Endodermal cell (in vitro differentiated cells): ENCODE measurements at regions not wholly inside any gene's neighbourhood (a gene's known extent, or its start where the extent isn't known, plus 50 kb on each side); places are given as distances from the start of the nearest gene placed in this dataset.

ENCODE experiments used
- DNase-seq: peaks from one replicate; pipeline ENCODE4 v3.0.0-alpha.2; 2017
- H3K27ac ChIP-seq: 2 replicates; pipeline ENCODE4 v1.5.1; 2013; ENCODE audit warnings: mild to moderate bottlenecking, low read depth, low read length, moderate library complexity
- H3K27me3 ChIP-seq: 2 replicates; pipeline ENCODE4 v1.6.1; 2013; ENCODE audit warnings: mild to moderate bottlenecking, low read length, moderate library complexity; ENCODE audit not compliant: insufficient read depth, control insufficient read depth, poor library complexity, severe bottlenecking
- H3K36me3 ChIP-seq: 2 replicates; pipeline ENCODE4 v1.7.0; 2013; ENCODE audit warnings: mild to moderate bottlenecking, low read length, moderate library complexity; ENCODE audit not compliant: control insufficient read depth, insufficient read depth
- H3K4me1 ChIP-seq: one replicate; pipeline ENCODE4 v1.7.0; 2013; ENCODE audit warnings: low read length; ENCODE audit not compliant: control insufficient read depth, insufficient read depth
- H3K4me3 ChIP-seq: 2 replicates; pipeline ENCODE4 v1.5.1; 2013; ENCODE audit warnings: mild to moderate bottlenecking, low read length, moderate library complexity
- H3K9ac ChIP-seq: 2 replicates; pipeline ENCODE4 v1.6.1; 2013; ENCODE audit warnings: mild to moderate bottlenecking, low read length, moderate library complexity; ENCODE audit not compliant: poor library complexity, severe bottlenecking; ENCODE audit errors: extremely low read depth
- H3K9me3 ChIP-seq: 2 replicates; pipeline ENCODE4 v1.6.1; 2013; ENCODE audit warnings: mild to moderate bottlenecking, low read length, moderate library complexity; ENCODE audit not compliant: control insufficient read depth
- H3K27ac Mint-ChIP-seq: 2 replicates; pipeline ENCODE4 v1.8.0; 2020; ENCODE audit warnings: mixed read lengths
- H3K27me3 Mint-ChIP-seq: 2 replicates; pipeline ENCODE4 v1.8.0; 2021; ENCODE audit warnings: mild to moderate bottlenecking, mixed read lengths; ENCODE audit not compliant: insufficient read depth
- H3K36me3 Mint-ChIP-seq: 2 replicates; pipeline ENCODE4 v1.8.0; 2020; ENCODE audit warnings: low read depth, mixed read lengths
- H3K4me1 Mint-ChIP-seq: 2 replicates; pipeline ENCODE4 v1.8.0; 2020; ENCODE audit warnings: mixed read lengths
- H3K4me3 Mint-ChIP-seq: 2 replicates; pipeline ENCODE4 v1.8.0; 2020; ENCODE audit warnings: mild to moderate bottlenecking, moderate library complexity, mixed read lengths
- H3K9me3 Mint-ChIP-seq: 2 replicates; pipeline ENCODE4 v1.8.0; 2020; ENCODE audit warnings: mild to moderate bottlenecking, mixed read lengths
- CTCF ChIP-seq: fragments of 200-600 bp; sonication (generic); conservative IDR thresholded peaks from 2 replicates; pipeline ENCODE4 v1.5.0; 2021; ENCODE audit warnings: antibody characterized with exemption, mild to moderate bottlenecking
- WGBS, 2 experiments: methylation state at CpG; one replicate each; pipeline versions ENCODE4 v1.1.5 to v1.1.7; 2013; ENCODE audit warnings: missing lambda C conversion rate in 2 of 2, mixed read lengths in 1 of 2; ENCODE audit not compliant: insufficient coverage in 1 of 2, insufficient read length in 1 of 2; 5-methylcytosine and 5-hydroxymethylcytosine counted together

- Mint-ChIP-seq H3K27ac (no peak overlapping the region), H3K9me3 (no peaks in the 10 kb centered on the region), H3K36me3 (no peaks in the 10 kb centered on the region), H3K27me3 (no peaks in the 10 kb centered on the region), H3K4me3 (no peak overlapping the region), H3K4me1 (no peaks in the 10 kb centered on the region)
- Histone ChIP-seq H3K4me3 (no peak overlapping the region), H3K36me3 (no peaks in the 10 kb centered on the region), H3K27ac (no peak overlapping the region), H3K27me3 (no peaks in the 10 kb centered on the region), H3K4me1 (no peaks in the 10 kb centered on the region), H3K9me3 (no peaks in the 10 kb centered on the region), H3K9ac (no peak overlapping the region)
- no peak for TF ChIP-seq CTCF
- DNase-seq: no peak
- WGBS, 2 experiments: 97 to 100% methylated on average over 2 to 7 of the region's 7 CpGs
Observed at GRCh38 chr10:129095680-129096064, 371.4 kb upstream of the MGMT start.

- 88 to 93% methylated on average over 11 to 12 of the region's 12 CpGs for WGBS, 2 experiments
- no peaks in the 10 kb centered on the region for H3K27me3 Mint-ChIP-seq
- Histone ChIP-seq H3K9ac (no peak overlapping the region), H3K36me3 (no peaks in the 10 kb centered on the region), H3K4me1 (no peaks in the 10 kb centered on the region), H3K4me3 (no peak overlapping the region), H3K9me3 (no peaks in the 10 kb centered on the region), H3K27ac (no peak overlapping the region), H3K27me3 (no peaks in the 10 kb centered on the region)
- no peaks in the 10 kb centered on the region for H3K36me3 Mint-ChIP-seq
- DNase-seq: no peak
- no peak overlapping the region for H3K27ac Mint-ChIP-seq
- H3K4me1 Mint-ChIP-seq: no peaks in the 10 kb centered on the region
- no peak for TF ChIP-seq CTCF
- H3K4me3 Mint-ChIP-seq: no peak overlapping the region
- no peaks in the 10 kb centered on the region for H3K9me3 Mint-ChIP-seq
Observed at GRCh38 chr10:129096065-129096984, 370.7 kb upstream of the MGMT start.

- H3K27ac Mint-ChIP-seq: no peak overlapping the region
- 92 to 94% methylated on average over 3 to 6 of the region's 6 CpGs for WGBS, 2 experiments
- no peaks in the 10 kb centered on the region for H3K27me3 ChIP-seq
- no peak for TF ChIP-seq CTCF
- no peaks in the 10 kb centered on the region for H3K27me3 Mint-ChIP-seq
- no peaks in the 10 kb centered on the region for H3K4me1 ChIP-seq
- no peaks in the 10 kb centered on the region for H3K9me3 Mint-ChIP-seq
- no peaks in the 10 kb centered on the region for H3K9me3 ChIP-seq
- H3K27ac ChIP-seq: no peak overlapping the region
- no peaks in the 10 kb centered on the region for H3K4me1 Mint-ChIP-seq
- no peak overlapping the region for H3K4me3 Mint-ChIP-seq
- H3K4me3 ChIP-seq: no peak overlapping the region
- no peak for DNase-seq
- no peaks in the 10 kb centered on the region for H3K36me3 Mint-ChIP-seq
- H3K9ac ChIP-seq: no peak overlapping the region
- H3K36me3 ChIP-seq: no peaks in the 10 kb centered on the region
Observed at GRCh38 chr10:129097776-129098330, 369.2 kb upstream of the MGMT start.
